GM21360 (cell line): ENCODE measurements at regions not wholly inside any gene's neighbourhood (a gene's known extent, or its start where the extent isn't known, plus 50 kb on each side); places are given as distances from the start of the nearest gene placed in this dataset.

ENCODE experiments used
- ATAC-seq: cut with Tn5 transposase; IDR thresholded peaks from one replicate; pipeline ENCODE4 v1.9.1; 2021; ENCODE audit warnings: mild to moderate bottlenecking, moderate library complexity; ENCODE audit not compliant: unreplicated experiment

GRCh38 chr1:8093221-8093980 is 67.3 kb upstream of the ERRFI1 start:
- no peak for ATAC-seq

- ATAC-seq = no peak
These were observed 66.5 kb upstream of the ERRFI1 start for GRCh38 chr1:8092657-8093056.

GRCh38 chr1:8091691-8092090 is 65.6 kb upstream of the ERRFI1 start:
- ATAC-seq = no peak

DNA sequence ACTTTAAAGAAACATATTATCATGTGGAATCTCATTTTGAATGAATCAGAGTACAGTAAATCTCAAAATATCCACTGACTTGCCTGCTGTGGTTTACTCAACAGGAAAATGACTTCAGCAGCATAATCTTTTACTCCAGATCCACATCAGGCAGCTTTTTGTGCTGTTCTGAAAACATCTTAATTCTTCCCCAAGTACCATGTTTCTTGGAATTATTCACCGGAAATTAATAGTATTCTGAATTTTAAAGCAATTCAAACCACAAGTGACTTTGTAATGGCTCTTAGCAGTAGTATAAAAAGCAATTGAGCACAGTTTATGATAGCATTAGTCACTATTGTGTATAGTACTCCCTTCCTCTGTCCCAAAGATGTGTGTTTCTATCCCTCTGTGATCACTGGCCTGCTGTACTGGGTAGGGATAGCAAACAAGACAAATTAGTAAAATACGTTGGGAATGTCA is 64.2 kb upstream of the ERRFI1 start:
- ATAC-seq = no peak

- ATAC-seq = no peak
These were observed 63.6 kb upstream of the ERRFI1 start for GRCh38 chr1:8089535-8090228.

GRCh38 chr1:8086055-8086454 is 59.9 kb upstream of the ERRFI1 start:
- no peak for ATAC-seq

DNA sequence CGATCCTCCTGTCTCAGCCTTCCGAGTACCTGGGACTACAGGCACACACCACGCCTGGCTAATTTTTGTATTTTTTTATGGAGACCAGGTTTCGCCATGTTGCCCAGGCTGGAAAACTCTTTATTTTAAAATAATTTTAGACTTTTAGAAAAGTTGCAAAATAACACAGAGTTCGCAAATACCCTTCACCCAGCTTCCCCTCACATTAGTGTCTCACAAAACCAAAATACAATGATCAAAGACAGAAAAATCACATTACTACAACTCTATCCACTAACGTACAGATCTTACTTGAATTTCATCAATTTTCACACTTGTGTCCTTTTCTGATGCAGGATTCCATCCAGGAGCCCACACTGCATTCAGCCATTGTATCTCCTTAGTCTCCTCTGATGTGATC is 58.8 kb upstream of the ERRFI1 start:
- no peak for ATAC-seq

GRCh38 chr1:8083739-8084484 is 57.8 kb upstream of the ERRFI1 start:
- ATAC-seq = no peak

DNA sequence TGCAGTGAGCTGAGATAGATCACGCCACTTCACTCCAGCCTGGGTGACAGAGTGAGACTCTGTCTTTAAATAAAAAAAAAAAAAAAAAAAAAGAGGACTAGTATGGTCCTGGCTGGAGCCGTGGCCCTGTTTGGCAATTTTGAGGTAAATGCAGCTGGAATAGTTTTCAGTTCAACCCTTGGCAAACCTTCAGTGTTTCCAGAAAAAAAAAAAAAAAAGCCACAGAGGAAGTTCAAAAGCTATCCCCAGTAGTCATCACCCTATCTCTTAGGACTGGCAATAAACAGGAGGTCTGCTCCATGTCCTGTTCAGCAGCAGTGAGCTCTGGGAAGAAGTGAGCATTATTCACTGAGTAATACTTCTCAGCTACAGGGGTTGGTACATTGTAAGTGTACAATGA is 56.8 kb upstream of the ERRFI1 start:
- no peak for ATAC-seq

- no peak for ATAC-seq
These were observed 52.1 kb upstream of the ERRFI1 start for GRCh38 chr1:8078176-8078671.

DNA sequence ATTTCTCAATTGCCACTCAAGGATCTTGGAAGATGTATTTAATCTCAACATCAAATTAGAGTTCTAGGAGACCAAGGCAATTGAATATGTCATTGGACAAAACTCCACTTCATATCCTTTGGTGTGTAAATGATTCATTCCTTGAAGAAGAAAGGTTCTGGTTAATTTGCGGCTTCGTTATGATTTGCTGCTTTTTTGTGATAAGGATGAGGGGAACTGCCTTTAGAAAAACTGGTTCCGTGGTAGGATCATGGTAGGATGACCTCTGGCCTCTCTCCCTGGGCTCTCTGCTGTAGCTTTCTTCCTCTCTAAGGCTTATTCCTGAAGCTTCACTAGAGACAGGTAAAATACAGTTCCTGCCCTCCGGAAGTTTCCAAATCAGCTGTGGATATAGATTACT is 51.5 kb upstream of the ERRFI1 start:
- no peak for ATAC-seq

GRCh38 chr1:8077120-8077573 is 51.0 kb upstream of the ERRFI1 start:
- no peak for ATAC-seq

DNA sequence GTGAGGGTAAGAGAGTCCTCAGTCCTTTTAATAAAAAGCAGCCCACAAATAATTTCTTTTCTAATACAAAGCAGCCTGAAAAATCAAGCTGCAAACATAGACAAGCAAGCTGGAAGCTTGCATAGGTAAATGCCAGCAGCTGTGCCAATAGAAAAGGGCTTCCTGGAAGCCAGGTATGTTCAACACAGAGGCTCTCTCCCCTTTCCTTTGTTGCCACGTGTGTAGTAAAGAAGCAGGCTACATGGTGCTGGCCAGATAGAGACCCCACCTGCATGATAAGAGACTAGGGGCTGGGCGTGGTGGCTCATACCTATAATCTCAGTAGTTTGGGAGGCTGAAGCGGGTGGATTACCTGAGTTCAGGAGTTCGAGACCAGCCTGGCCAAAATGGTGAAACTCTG is 50.1 kb upstream of the ERRFI1 start:
- no peak for ATAC-seq
